ENCODE measurements at regions not wholly inside any gene's neighbourhood (a gene's known extent, or its start where the extent isn't known, plus 50 kb on each side); places are given as distances from the start of the nearest gene placed in this dataset.

- no peak for DNase-seq (ENCODE audit: low read depth)
These were observed 317.0 kb upstream of the DCBLD2 start for GRCh38 chr3:99218468-99218867.

GRCh38 chr3:99212969-99213368, 311.5 kb upstream of the DCBLD2 start:
- no peak for DNase-seq (ENCODE audit: low read depth)

- DNase-seq (ENCODE audit: low read depth), result no peak
These were observed 309.8 kb upstream of the DCBLD2 start for GRCh38 chr3:99211309-99211708.

- DNase-seq (ENCODE audit: low read depth), result no peak
These were observed 297.5 kb upstream of the DCBLD2 start for GRCh38 chr3:99199021-99199420.

- DNase-seq (ENCODE audit: low read depth), result no peak
These were observed 289.7 kb upstream of the DCBLD2 start for GRCh38 chr3:99191186-99191585.

- no peak for DNase-seq (ENCODE audit: low read depth)
These were observed 287.4 kb upstream of the DCBLD2 start for GRCh38 chr3:99188936-99189335.

GRCh38 chr3:99186016-99186415, 284.5 kb upstream of the DCBLD2 start:
- DNase-seq (ENCODE audit: low read depth), result no peak

- DNase-seq (ENCODE audit: low read depth), result no peak
These were observed 274.9 kb upstream of the DCBLD2 start for GRCh38 chr3:99176169-99176964.

- no peak for DNase-seq (ENCODE audit: low read depth)
These were observed 273.8 kb upstream of the DCBLD2 start for GRCh38 chr3:99175276-99175812.

GRCh38 chr3:99172736-99173657, 271.5 kb upstream of the DCBLD2 start:
- peak; percentile 72 for DNase-seq (ENCODE audit: low read depth)

GRCh38 chr3:99171800-99172199, 270.3 kb upstream of the DCBLD2 start:
- DNase-seq (ENCODE audit: low read depth), result no peak

- DNase-seq (ENCODE audit: low read depth), result no peak
These were observed 269.5 kb upstream of the DCBLD2 start for GRCh38 chr3:99170867-99171517.

GRCh38 chr3:99167071-99167470, 265.6 kb upstream of the DCBLD2 start:
- peak; percentile 17 for DNase-seq (ENCODE audit: low read depth)

GRCh38 chr3:99163314-99163713, 261.8 kb upstream of the DCBLD2 start:
- DNase-seq (ENCODE audit: low read depth), result no peak

GRCh38 chr3:99159220-99159762, 257.8 kb upstream of the DCBLD2 start:
- peak; percentile 15 for DNase-seq (ENCODE audit: low read depth)

GRCh38 chr3:99145031-99145430, 243.5 kb upstream of the DCBLD2 start:
- DNase-seq (ENCODE audit: low read depth), result no peak

- no peak for DNase-seq (ENCODE audit: low read depth)
These were observed 242.0 kb upstream of the DCBLD2 start for GRCh38 chr3:99143493-99143892.

- DNase-seq (ENCODE audit: low read depth), result peak; percentile 12
These were observed 233.5 kb upstream of the DCBLD2 start for GRCh38 chr3:99134986-99135385.

- peak; percentile 45 for DNase-seq (ENCODE audit: low read depth)
These were observed 230.4 kb upstream of the DCBLD2 start for GRCh38 chr3:99131876-99132275.

GRCh38 chr3:99128725-99129505, 227.4 kb upstream of the DCBLD2 start:
- DNase-seq (ENCODE audit: low read depth), result peak; percentile 97

GRCh38 chr3:99128235-99128634, 226.7 kb upstream of the DCBLD2 start:
- DNase-seq (ENCODE audit: low read depth), result no peak

Measured in LHCN-M2 (cell line).